NCI-H146 treated with DMSO at 0.1 percent for 48 hours (cell line): ENCODE measurements at regions not wholly inside any gene's neighbourhood (a gene's known extent, or its start where the extent isn't known, plus 50 kb on each side); places are given as distances from the start of the nearest gene placed in this dataset.
"Not testable (repeated sequence)": the region's sequence is repeated elsewhere in the genome, so short reads cannot be mapped to it uniquely, and the experiment has no call there.

ENCODE experiments used
- DNase-seq: peaks from one replicate; lab custom pipeline; 2025; ENCODE audit not compliant: unreplicated experiment; lab: John Stamatoyannopoulos, UW

- DNase-seq: no peak
Measured at GRCh38 chr5:86337667-86338460, 279.9 kb upstream of the COX7C start.

GRCh38 chr5:86354664-86355063 is 263.1 kb upstream of the COX7C start:
- no peak for DNase-seq

GRCh38 chr5:86360801-86361200 is 256.9 kb upstream of the COX7C start:
- DNase-seq: no peak

GRCh38 chr5:86371061-86371460 is 246.7 kb upstream of the COX7C start:
- DNase-seq: no peak

- DNase-seq: no peak
Measured at GRCh38 chr5:86374611-86375010, 243.1 kb upstream of the COX7C start.

GRCh38 chr5:86376214-86376613 is 241.5 kb upstream of the COX7C start:
- no peak for DNase-seq

GRCh38 chr5:86403190-86403589 is 214.6 kb upstream of the COX7C start:
- DNase-seq: no peak

GRCh38 chr5:86404256-86404655 is 213.5 kb upstream of the COX7C start:
- DNase-seq: no peak

GRCh38 chr5:86407711-86408110 is 210.0 kb upstream of the COX7C start:
- no peak for DNase-seq

- DNase-seq: no peak
Measured at GRCh38 chr5:86411596-86411995, 206.1 kb upstream of the COX7C start.

GRCh38 chr5:86427158-86427557 is 190.6 kb upstream of the COX7C start:
- no peak for DNase-seq

GRCh38 chr5:86439593-86440110 is 178.1 kb upstream of the COX7C start:
- no peak for DNase-seq

- no peak for DNase-seq
Measured at GRCh38 chr5:86442036-86442745, 175.6 kb upstream of the COX7C start.

GRCh38 chr5:86447362-86447761 is 170.4 kb upstream of the COX7C start:
- no peak for DNase-seq

- DNase-seq: no peak
Measured at GRCh38 chr5:86452251-86452650, 165.5 kb upstream of the COX7C start.

GRCh38 chr5:86460519-86460918 is 157.2 kb upstream of the COX7C start:
- DNase-seq: no peak

GRCh38 chr5:86461169-86461956 is 156.4 kb upstream of the COX7C start:
- DNase-seq: no peak

GRCh38 chr5:86463339-86463738 is 154.4 kb upstream of the COX7C start:
- no peak for DNase-seq

GRCh38 chr5:86465052-86465838 is 152.5 kb upstream of the COX7C start:
- no peak for DNase-seq

- not testable (repeated sequence) for DNase-seq
Measured at GRCh38 chr5:86466721-86467120, 151.0 kb upstream of the COX7C start.

GRCh38 chr5:86482008-86482407 is 135.7 kb upstream of the COX7C start:
- DNase-seq: no peak
